NCI-H2196 (cell line): ENCODE measurements at regions not wholly inside any gene's neighbourhood (a gene's known extent, or its start where the extent isn't known, plus 50 kb on each side); places are given as distances from the start of the nearest gene placed in this dataset.

Experiments used
- DNase-seq: peaks from one replicate; lab custom pipeline; 2025; ENCODE audit not compliant: unreplicated experiment; lab: John Stamatoyannopoulos, UW

DNA sequence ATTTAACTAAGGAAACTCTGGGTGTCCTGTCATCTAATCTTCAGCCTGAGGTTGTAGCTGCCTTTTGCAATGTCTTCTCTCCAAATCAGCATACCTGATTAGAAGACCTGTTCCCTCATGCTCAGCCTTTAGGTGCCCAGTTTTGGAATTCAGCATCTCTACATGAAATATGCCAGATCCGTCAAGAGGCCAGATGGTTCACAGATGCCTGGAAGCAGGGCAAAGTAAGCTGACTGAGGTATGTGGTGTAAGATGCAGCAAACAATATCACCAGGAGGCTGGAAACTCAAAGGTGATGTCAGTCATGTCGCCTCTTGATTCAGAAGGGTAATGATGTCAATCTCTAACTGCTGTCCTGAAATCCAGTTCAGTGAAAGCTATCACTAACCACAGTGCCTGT, 324.4 kb downstream of the PRELID2 start:
- no peak for DNase-seq

DNA sequence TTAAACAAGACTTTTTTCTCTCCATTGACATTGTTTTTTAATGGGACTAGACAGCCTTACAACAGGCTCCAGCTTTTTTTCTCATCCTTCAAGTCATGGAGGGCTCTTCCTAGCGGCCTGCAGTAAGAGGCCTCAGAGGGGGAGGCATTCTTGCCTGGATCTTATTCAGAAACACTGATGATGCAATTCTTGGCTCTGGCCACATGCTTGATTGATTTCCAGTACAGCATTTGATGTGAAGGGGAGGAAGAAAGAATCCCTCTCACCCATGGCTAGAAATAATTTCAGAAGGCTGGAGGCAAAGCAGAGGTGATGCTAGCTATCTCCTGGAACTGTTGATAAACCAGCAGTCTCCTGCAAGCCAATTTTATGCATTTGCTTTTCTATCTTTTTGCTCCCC, 324.8 kb downstream of the PRELID2 start:
- no peak for DNase-seq

- DNase-seq = no peak
Observed at GRCh38 chr5:145509336-145510136, 325.6 kb downstream of the PRELID2 start.

DNA sequence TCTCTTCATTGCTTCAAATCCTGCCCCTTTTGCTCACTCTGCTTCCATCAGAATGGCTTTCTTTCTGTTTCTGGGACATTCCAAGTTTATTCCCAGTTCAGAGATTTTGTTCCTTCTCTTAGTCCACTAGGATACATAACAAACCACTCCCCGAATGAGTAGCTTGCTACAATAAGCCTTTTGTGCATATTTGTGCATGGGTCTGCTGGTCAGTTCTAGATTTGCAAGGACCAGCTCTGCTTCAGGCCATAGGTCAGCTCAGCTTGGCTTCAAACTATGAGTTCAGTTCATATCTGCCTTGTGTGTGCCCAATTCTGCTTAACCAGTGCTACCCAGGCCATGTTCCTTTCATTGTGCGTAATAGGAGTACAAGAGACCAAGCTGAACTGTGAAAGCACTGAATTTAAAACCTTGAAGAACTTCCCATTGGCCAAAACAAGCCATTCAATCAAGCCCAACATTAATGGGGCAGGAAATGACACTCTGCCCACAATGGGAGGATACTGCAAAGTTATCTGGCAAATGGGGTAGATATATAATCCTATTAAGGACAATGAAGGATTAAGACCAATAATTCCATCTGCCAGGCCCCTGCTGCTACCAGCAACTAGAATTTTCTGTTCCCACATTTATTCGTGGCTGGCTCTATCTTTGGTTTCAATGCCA, 328.8 kb downstream of the PRELID2 start:
- no peak for DNase-seq

GRCh38 chr5:145502906-145503305, 332.2 kb downstream of the PRELID2 start:
- DNase-seq = no peak

DNA sequence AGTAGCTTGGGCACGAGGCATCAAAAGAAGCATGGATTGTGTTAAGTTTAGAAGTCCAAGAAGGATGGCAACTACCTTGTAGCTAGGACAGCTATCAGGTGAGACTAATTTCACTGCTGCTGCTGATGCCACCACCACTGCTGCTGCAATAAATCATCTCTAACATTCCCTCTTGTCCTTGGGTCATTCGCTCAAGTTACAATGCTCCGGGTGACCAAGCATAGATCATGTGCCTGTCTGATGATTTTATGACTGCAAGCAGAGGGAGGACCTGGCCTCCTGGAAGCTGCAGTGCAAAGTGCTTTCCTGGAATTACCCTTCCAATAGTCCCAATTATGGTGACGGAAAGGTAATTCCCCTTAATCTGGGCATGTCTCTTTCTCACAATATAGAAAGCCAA, 334.4 kb downstream of the PRELID2 start:
- DNase-seq = no peak

DNA sequence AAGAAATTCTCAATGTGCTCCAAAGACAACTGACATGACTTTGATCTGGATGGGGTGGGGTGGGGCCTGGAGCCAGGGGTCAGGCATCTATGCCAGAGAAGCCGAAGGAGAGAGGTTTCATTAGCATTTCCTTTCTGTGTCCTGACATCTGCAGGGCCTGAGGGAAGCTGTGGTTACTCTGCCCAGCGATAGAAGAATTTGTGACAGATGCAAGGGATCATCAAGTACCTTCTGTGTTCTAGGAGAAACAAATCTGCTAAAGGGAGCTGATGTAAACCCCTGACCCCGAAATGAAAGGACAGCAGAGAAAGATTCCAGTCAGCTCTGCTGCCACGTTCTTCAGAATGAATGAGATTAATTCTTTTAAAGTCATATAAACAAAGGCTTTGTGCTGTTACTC, 335.7 kb downstream of the PRELID2 start:
- no peak for DNase-seq

DNA sequence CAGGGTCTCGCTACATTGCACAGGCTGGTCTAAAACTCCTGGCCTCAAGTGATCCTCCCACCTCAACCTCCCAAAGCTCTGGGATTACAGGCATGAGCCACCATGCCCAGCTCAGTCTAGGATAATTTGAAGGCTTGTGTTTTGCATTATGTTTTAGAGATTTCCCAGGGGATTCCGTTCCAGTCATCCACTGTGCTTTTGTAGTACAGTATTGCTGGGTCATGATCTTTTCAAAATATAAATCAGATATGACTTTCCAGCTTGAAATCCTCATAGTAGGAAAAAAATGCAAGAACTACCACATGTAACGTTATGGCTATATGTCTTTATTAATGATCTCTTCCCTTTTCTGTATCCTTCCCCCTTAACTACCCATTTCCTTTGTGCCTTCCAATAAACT, 338.1 kb downstream of the PRELID2 start:
- no peak for DNase-seq

GRCh38 chr5:145495741-145496140, 339.4 kb downstream of the PRELID2 start:
- DNase-seq = no peak

DNA sequence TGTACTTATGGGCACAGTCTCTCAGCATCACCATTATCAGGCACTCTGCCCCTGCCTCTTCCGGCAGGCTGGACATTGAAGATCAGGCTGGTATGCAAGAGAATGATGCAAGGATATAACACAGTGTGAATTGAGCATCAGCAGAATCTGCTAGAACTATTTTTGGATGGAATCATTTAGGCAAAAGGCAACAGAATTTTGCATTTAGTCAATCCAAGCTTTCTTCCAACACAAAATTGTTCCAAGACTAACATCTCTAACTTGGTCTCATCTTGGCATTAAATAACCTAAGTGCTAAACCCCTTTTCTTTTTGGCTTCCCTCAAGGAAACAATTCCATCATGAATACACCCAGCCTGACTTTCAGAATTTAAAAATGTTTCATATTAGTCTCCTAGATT, 339.9 kb downstream of the PRELID2 start:
- DNase-seq = no peak

GRCh38 chr5:145493435-145493834, 341.7 kb downstream of the PRELID2 start:
- DNase-seq = no peak

DNA sequence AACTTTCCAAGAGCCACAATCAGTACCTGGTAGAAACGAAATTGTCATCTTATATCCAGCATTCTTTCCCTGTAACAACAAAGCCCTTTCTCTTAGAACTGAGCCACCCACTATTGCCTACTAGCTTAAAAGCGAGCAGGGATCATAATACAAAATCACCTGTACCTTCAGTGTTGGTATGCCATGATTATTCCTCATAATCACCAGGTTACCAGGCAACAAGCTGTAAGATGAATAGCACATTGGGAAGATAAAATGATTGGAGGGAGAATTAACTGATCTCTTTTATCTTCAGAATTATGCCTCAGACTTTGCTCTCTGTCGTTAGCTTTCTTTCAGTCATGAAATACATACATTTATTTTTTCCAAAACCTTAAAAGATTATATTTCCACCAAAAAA, 345.6 kb downstream of the PRELID2 start:
- no peak for DNase-seq

DNA sequence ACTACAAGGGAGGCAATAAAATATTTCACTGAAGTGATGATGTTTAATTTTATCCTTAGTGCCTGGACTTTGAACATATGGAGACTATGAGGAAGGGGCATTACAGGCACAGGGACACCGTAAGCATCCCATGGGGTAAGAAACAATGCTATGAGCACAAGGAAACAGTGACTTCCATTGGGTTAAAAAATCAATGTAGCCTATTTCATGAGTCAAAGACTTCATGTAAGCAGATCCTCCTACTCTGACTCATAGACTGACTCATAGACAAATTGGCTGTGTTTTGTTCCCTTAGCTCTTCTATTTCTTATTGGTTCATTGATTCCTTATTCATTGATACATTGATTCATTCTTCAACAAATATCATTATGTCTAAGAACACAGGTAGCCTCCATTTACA, 351.0 kb downstream of the PRELID2 start:
- DNase-seq = no peak

DNA sequence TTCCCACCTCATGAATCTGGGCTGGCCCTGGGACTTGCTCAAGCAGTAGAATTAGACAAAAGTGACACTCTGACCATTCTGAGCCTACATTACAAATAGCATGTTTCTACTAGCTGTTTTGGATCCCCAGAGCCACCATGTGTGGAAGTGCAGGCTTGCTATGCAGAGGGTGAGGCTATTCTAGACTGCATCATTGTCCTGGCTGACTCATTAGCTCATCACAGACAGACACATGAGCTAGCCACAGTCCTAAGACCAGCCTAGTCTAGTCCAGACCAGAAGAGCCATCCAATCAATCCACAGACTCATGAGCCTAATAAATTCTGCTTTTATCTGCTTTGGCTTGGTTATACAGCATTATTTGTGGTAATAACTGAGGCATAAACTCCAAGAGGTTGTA, 351.9 kb downstream of the PRELID2 start:
- no peak for DNase-seq

- DNase-seq = no peak
Observed at GRCh38 chr5:145479857-145480256, 355.3 kb downstream of the PRELID2 start.

DNA sequence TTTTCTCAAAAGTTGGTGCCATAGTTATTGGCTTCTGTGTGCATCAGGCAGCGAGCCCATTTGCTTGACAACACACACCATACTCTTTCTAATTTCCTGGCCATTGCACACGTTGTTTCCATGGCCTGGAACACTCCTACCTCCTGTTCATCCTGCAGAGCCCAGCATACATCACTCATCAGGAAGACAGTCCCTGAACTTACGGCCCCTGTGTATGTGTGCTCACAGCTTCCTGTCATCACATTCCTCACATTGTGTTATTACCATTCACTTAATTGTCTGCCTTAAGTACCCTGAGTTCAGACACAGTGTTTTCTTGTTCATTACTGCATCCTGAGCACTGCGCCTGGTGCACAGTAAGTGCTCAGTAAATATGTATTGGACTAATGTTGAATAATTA, 355.9 kb downstream of the PRELID2 start:
- no peak for DNase-seq

DNA sequence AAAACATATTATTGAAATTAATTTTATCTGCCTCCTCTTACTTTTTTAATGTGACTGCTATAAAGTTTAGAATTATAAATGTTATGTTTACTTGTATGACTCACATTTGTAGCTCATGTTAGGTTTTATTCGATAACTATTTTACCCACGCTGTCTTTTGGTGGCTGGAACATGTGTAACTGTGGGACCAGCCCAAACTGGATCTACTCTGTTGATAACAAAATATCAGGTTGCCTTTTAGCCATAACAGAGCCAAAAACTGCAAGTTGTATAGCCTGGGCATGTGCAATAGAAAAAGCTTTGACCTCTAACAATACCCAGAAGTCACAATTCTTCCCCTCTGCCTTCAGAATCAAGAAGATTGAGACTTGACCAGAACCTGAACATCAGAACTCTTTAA, 356.5 kb downstream of the PRELID2 start:
- no peak for DNase-seq

DNA sequence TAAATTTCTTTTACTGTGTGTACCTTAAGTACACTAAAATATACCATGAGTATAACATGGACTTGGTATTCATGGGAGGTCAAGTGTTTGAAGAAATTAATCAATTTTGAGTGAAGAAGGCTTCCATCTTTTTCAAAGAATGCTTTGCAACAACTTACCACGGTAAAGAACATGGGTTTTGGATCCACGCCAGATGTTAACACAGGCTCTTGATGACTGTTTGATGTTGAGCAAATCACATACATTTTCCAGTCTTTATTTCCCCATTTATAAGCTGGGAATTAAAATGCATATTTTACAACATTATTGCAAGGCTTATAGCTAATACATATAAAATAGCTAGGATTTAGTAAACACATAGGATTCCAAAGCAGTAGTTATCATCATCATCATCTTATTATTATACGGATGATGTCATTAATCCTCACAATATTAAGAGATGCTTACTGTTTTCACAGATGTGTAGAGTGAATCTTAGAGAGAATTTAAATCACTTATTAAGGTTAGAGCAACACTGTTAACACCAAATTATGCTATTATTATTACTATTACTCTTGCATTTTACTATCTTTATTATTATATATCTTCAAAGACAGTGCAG, 362.0 kb downstream of the PRELID2 start:
- no peak for DNase-seq

GRCh38 chr5:145471831-145472612, 363.1 kb downstream of the PRELID2 start:
- DNase-seq = no peak

DNA sequence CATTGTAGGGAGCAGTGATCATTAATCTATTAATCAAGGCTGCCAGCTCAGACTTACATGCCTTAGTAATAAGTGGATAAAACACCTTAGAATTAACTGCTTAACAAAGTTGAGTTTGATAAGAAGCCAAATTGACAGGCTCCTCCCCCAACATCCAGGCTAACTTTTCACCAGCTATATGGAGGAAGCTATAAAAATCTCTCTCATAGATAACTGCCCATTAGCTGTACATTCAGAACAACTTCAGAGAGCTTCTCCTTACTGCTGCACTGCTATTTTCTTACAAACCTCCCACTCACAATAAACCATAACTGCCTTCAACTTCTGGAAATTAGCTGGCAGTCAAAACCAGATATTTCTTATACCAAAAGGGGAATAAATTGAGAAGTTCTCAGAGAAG, 364.1 kb downstream of the PRELID2 start:
- DNase-seq = no peak

DNA sequence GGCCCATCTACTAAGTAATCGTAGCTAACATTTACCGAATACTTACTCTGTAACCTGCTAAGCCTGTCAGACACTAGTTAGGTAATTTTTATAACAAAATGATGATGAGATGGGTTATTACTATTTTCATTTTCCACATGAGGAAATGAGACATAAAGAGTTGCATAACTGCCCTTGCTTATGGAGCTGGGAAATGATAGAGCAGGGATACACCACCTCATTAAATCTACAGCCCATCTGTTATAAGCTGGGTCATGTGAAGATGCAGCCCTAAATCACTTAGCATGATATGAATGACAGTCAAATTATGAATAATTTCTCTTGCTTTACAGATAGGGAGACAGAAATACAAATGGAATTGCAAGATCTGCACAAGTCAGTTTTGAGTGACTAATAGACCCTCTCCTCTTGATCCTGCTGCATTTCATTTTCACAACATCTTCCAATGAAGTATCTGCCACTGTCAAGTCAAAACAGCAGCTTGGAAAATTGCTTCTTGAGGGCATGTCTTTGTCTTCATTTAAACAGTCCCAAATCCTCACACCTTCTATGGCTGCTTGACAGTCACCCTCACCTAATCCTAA, 364.7 kb downstream of the PRELID2 start:
- no peak for DNase-seq
